ENCODE measurements at regions not wholly inside any gene's neighbourhood (a gene's known extent, or its start where the extent isn't known, plus 50 kb on each side); places are given as distances from the start of the nearest gene placed in this dataset.

GRCh38 chr18:78766651-78767533 is 212.7 kb upstream of the SALL3 start:
- no peak for TF ChIP-seq CTCF (conservative IDR thresholded peaks at IDR 0.05; ENCODE audit: low read depth, low read length)
- Histone ChIP-seq H3K4me3 (IDR thresholded peaks at IDR 0.05; ENCODE audit: insufficient read depth, low read depth, low read length) (no peak overlapping the region), H3K36me3 (ENCODE audit: insufficient read depth) (no peaks in the 10 kb centered on the region), H3K79me2 (ENCODE audit: insufficient read depth, low read depth) (no peaks in the 10 kb centered on the region), H3K27me3 (ENCODE audit: insufficient read depth, low read depth) (no peaks in the 10 kb centered on the region), H4K20me1 (ENCODE audit: insufficient read depth) (no peaks in the 10 kb centered on the region), H3K27ac (no peak overlapping the region), H3K4me1 (ENCODE audit: low read depth, poor library complexity, severe bottlenecking) (no peaks in the 10 kb centered on the region), H3K9ac (no peak overlapping the region), H2AFZ (ENCODE audit: low read depth) (no peak overlapping the region), H3K4me2 (no peak overlapping the region)

DNA sequence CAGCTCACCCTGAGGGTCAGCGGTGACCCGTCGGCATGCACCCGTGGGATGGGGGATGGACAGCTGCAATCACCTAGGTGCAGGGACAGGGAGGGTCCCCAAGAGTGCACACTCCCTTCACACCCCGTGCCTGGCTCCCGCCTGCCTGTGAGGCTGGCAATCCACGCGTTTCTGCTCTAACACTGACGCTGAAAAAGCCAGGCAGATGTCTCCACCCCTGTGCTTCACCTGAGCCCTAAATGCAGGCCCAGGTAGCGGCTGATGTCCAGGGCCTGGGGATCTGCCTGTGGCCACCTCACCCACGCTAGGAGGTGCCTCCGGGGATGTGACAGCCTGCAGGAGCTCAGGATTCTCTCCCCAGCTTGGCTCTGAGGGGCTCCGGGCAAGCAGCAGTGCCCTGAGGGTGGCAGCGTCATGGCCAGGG is 212.0 kb upstream of the SALL3 start:
- no peak overlapping the region for H3K27ac ChIP-seq
- H2AFZ ChIP-seq (ENCODE audit: low read depth) = no peak overlapping the region
- H4K20me1 ChIP-seq (ENCODE audit: insufficient read depth) = no peaks in the 10 kb centered on the region
- H3K9ac ChIP-seq = no peak overlapping the region
- TF ChIP-seq CTCF (conservative IDR thresholded peaks at IDR 0.05; ENCODE audit: low read depth, low read length) = no peak
- H3K4me2 ChIP-seq = no peak overlapping the region
- H3K36me3 ChIP-seq (ENCODE audit: insufficient read depth) = no peaks in the 10 kb centered on the region
- H3K4me1 ChIP-seq (ENCODE audit: low read depth, poor library complexity, severe bottlenecking) = no peaks in the 10 kb centered on the region
- no peak overlapping the region for H3K4me3 ChIP-seq (IDR thresholded peaks at IDR 0.05; ENCODE audit: insufficient read depth, low read depth, low read length)
- H3K79me2 ChIP-seq (ENCODE audit: insufficient read depth, low read depth) = no peaks in the 10 kb centered on the region
- no peaks in the 10 kb centered on the region for H3K27me3 ChIP-seq (ENCODE audit: insufficient read depth, low read depth)

- TF ChIP-seq CTCF (conservative IDR thresholded peaks at IDR 0.05; ENCODE audit: low read depth, low read length) = no peak
Observed at GRCh38 chr18:78768221-78768620, 211.4 kb upstream of the SALL3 start.

GRCh38 chr18:78768656-78769501 is 210.7 kb upstream of the SALL3 start:
- no peak overlapping the region for H3K4me2 ChIP-seq
- no peaks in the 10 kb centered on the region for H3K27me3 ChIP-seq (ENCODE audit: insufficient read depth, low read depth)
- H2AFZ ChIP-seq (ENCODE audit: low read depth) = no peak overlapping the region
- no peaks in the 10 kb centered on the region for H3K79me2 ChIP-seq (ENCODE audit: insufficient read depth, low read depth)
- no peaks in the 10 kb centered on the region for H3K4me1 ChIP-seq (ENCODE audit: low read depth, poor library complexity, severe bottlenecking)
- no peak overlapping the region for H3K27ac ChIP-seq
- H3K36me3 ChIP-seq (ENCODE audit: insufficient read depth) = no peaks in the 10 kb centered on the region
- no peak for TF ChIP-seq CTCF (conservative IDR thresholded peaks at IDR 0.05; ENCODE audit: low read depth, low read length)
- H4K20me1 ChIP-seq (ENCODE audit: insufficient read depth) = no peaks in the 10 kb centered on the region
- H3K9ac ChIP-seq = no peak overlapping the region
- H3K4me3 ChIP-seq (IDR thresholded peaks at IDR 0.05; ENCODE audit: insufficient read depth, low read depth, low read length) = no peak overlapping the region

More at GRCh38 chr18:78768221-78768620, 211.4 kb upstream of the SALL3 start:
- no peak overlapping the region for H3K27ac ChIP-seq
- H2AFZ ChIP-seq (ENCODE audit: low read depth) = no peak overlapping the region
- no peaks in the 10 kb centered on the region for H3K4me1 ChIP-seq (ENCODE audit: low read depth, poor library complexity, severe bottlenecking)
- no peaks in the 10 kb centered on the region for H3K27me3 ChIP-seq (ENCODE audit: insufficient read depth, low read depth)
- H3K4me3 ChIP-seq (IDR thresholded peaks at IDR 0.05; ENCODE audit: insufficient read depth, low read depth, low read length) = no peak overlapping the region
- H3K79me2 ChIP-seq (ENCODE audit: insufficient read depth, low read depth) = no peaks in the 10 kb centered on the region
- no peaks in the 10 kb centered on the region for H3K36me3 ChIP-seq (ENCODE audit: insufficient read depth)
- H3K9ac ChIP-seq = no peak overlapping the region
- no peak overlapping the region for H3K4me2 ChIP-seq
- H4K20me1 ChIP-seq (ENCODE audit: insufficient read depth) = no peaks in the 10 kb centered on the region

Measured in KMS-11 (cell line).